OCI-LY3 (cell line): ENCODE measurements at regions not wholly inside any gene's neighbourhood (a gene's known extent, or its start where the extent isn't known, plus 50 kb on each side); places are given as distances from the start of the nearest gene placed in this dataset.

Source experiments
- CTCF ChIP-seq: fragments of 200-600, 300-600 bp; sonication (generic); IDR thresholded peaks from 2 replicates; pipeline ENCODE4 v1.5.1; 2014; ENCODE audit warnings: antibody characterized with exemption, low read length, low read depth
- EZH2phosphoT487 ChIP-seq: fragments of 200-600 bp; shearing (Covaris generic); IDR thresholded peaks from 2 replicates; pipeline ENCODE4 v1.6.1; 2018; ENCODE audit warnings: antibody characterized with exemption, mixed run types, low read depth

GRCh38 chr5:121640298-121640697, 211.4 kb upstream of the FTMT start:
- TF ChIP-seq CTCF (no peak), EZH2phosphoT487 (no peak)
